Prostate gland (tissue), 2 donors: ENCODE measurements at regions not wholly inside any gene's neighbourhood (a gene's known extent, or its start where the extent isn't known, plus 50 kb on each side); places are given as distances from the start of the nearest gene placed in this dataset.

Experiments
- CTCF ChIP-seq, 4 experiments: fragments of 200-600 bp in 2 of 4; fragments of 450-650 bp in 2 of 4; sonication (generic) in 2 of 4; IDR thresholded peaks; 1 replicate in 3 of 4; 2 replicates in 1 of 4; pipeline ENCODE4 v1.5.1; 2016 to 2019; ENCODE audit warnings: antibody characterized with exemption in 4 of 4, mild to moderate bottlenecking in 2 of 4, moderate library complexity in 2 of 4
- POLR2A ChIP-seq: fragments of 450-650 bp; IDR thresholded peaks from one replicate; pipeline ENCODE4 v1.6.1; 2016; ENCODE audit warnings: antibody characterized with exemption, mild to moderate bottlenecking
- POLR2AphosphoS5 ChIP-seq: sonication (generic); formaldehyde crosslinking; IDR thresholded peaks from one replicate; pipeline ENCODE4 v1.6.1; 2017; ENCODE audit warnings: antibody characterized with exemption

GRCh38 chr5:66450988-66451387 lies 145.2 kb upstream of the MAST4 start:
- TF ChIP-seq CTCF (IDR thresholded peaks at IDR 0.05): no peak
- TF ChIP-seq POLR2A: no peak
- no peak for TF ChIP-seq POLR2AphosphoS5
